ENCODE measurements at regions not wholly inside any gene's neighbourhood (a gene's known extent, or its start where the extent isn't known, plus 50 kb on each side); places are given as distances from the start of the nearest gene placed in this dataset.
A peak's percentile ranks its signal among the peaks of the same experiment; 100 is the strongest.

DNA sequence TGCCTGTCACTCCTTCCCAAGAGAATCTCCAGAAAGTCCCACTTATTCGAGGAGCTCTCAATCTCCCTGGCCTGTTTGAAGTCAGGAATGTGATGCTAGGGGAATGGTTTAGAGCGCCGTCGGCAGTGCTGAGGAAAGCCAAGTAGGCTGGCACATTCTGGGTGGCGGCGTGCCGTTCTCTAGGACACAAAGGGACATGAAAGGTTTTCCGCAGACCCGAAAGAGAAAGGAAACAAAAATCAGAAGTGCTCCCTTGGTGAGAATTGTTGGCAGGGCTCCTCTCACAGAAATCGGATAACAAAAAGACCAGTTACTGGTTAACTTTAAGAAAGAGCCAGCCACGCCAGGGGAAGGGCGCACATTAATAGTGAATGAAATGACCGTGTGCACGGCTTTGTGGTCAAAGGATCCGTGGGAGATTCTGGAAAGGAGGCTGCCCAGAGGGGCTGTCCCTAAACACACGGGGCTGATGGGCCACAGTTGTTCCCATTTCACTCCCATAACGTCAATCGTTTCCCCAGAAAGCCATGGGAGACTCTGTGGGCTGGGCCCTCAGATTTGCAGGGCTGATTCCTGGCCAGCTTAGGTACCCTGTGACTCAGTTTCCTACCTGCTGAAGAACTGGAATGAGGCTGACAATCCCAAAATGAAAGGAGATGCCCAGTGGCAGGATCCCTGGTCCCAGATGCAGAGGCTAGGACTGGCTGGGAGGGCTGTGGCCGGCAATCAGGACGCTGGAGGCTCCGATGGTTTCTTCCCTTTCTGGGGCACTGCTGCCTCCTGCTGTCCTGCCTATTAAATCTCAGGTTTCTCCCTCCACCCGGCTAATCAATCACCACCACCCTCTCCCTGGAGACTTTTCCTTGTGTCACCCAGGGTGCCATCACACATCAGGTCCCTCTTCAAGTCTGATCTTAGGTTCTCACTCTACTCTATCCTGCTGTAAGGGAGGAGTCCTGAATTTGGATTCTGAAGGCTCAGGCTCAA is 82.3 kb downstream of the RCN1 start:
- Histone ChIP-seq H2AFZ (ENCODE audit: low read depth, low read length) (no peak overlapping the region), H3K4me2 (ENCODE audit: insufficient read depth, low read length) (no peak overlapping the region), H3K27ac (ENCODE audit: extremely low read depth, low read depth, low read length) (no peak overlapping the region), H3K4me1 (replicated peaks in 1 of 2; ENCODE audit: control insufficient read depth in 2 of 2, insufficient read depth in 2 of 2, low read length in 2 of 2) (no peaks in the 10 kb centered on the region), H3K9ac (ENCODE audit: insufficient read depth in 1 of 2, low read depth in 2 of 2, low read length in 2 of 2) (no peak overlapping the region; a peak in 1 of 4 replicates), H3K4me3 (no peak overlapping the region), H3K9me3 (replicated peaks; ENCODE audit: control insufficient read depth, insufficient read depth, low read depth, low read length) (no peaks in the 10 kb centered on the region), H3K9me1 (ENCODE audit: control insufficient read depth, insufficient read depth, low read length) (no peaks in the 10 kb centered on the region), H3K79me2 (ENCODE audit: control insufficient read depth, insufficient read depth, low read length) (no peaks in the 10 kb centered on the region), H4K20me1 (replicated peaks; ENCODE audit: control insufficient read depth, insufficient read depth, low read length) (0 out of 2 replicates have a peak, but pooled peaks cover 4% of the 10 kb centered on the region), H3K27me3 (ENCODE audit: control insufficient read depth in 2 of 2, insufficient read depth in 2 of 2, low read length in 2 of 2) (peaks cover 2 to 16% of the 10 kb centered on the region in 2 experiments; a peak in 4 of 5 replicates), H3K36me3 (ENCODE audit: control insufficient read depth, insufficient read depth, low read length) (no peaks in the 10 kb centered on the region)
- 5% methylated on average over 18 of the region's 22 CpGs for WGBS (ENCODE audit: insufficient coverage, low coverage, missing lambda C conversion rate)
- FAIRE-seq (no peak), ATAC-seq (peak; percentile 81), DNase-seq (ENCODE audit: extremely low read depth in 1 of 4, low spot score in 3 of 4) (peak in 3 of 4 experiments; percentile 12 to 35 (median 20))
- no TSS peak for BruUV-seq (replicated peaks)
- in situ Hi-C loops (cut with MboI), result loop anchor here (5.0 to 25.0 kb wide), 2 partner anchors 121 to 936 kb away; no protein-coding TSS in a partner anchor
- ChIA-PET CTCF (ENCODE audit: low intra/inter-chr PET ratio) (interaction anchor here (0.6 to 6.1 kb wide), 3 partner anchors 121 to 936 kb away, joined by 3 to 33 read pairs (median 3); no protein-coding TSS in a partner anchor), POLR2A (no interaction called here)
- intact Hi-C loops (cut with micrococcal nuclease), result loop anchor here (2.0 to 10.0 kb wide), 3 partner anchors 528 to 1066 kb away; no protein-coding TSS in a partner anchor
- TF ChIP-seq, protein P1, sequence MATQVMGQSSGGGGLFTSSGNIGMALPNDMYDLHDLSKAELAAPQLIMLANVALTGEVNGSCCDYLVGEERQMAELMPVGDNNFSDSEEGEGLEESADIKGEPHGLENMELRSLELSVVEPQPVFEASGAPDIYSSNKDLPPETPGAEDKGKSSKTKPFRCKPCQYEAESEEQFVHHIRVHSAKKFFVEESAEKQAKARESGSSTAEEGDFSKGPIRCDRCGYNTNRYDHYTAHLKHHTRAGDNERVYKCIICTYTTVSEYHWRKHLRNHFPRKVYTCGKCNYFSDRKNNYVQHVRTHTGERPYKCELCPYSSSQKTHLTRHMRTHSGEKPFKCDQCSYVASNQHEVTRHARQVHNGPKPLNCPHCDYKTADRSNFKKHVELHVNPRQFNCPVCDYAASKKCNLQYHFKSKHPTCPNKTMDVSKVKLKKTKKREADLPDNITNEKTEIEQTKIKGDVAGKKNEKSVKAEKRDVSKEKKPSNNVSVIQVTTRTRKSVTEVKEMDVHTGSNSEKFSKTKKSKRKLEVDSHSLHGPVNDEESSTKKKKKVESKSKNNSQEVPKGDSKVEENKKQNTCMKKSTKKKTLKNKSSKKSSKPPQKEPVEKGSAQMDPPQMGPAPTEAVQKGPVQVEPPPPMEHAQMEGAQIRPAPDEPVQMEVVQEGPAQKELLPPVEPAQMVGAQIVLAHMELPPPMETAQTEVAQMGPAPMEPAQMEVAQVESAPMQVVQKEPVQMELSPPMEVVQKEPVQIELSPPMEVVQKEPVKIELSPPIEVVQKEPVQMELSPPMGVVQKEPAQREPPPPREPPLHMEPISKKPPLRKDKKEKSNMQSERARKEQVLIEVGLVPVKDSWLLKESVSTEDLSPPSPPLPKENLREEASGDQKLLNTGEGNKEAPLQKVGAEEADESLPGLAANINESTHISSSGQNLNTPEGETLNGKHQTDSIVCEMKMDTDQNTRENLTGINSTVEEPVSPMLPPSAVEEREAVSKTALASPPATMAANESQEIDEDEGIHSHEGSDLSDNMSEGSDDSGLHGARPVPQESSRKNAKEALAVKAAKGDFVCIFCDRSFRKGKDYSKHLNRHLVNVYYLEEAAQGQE (IDR thresholded peaks at IDR 0.05; ENCODE audit: borderline replicate concordance), result peak; percentile 33; the same call in 1 of the 2 replicates
- TF ChIP-seq, protein P1 (CRISPR knock-in tag; IDR thresholded peaks at IDR 0.05; ENCODE audit: low read depth), result no peak
- TF ChIP-seq MCM3 (IDR thresholded peaks at IDR 0.05), result no peak
- TF ChIP-seq NONO (IDR thresholded peaks at IDR 0.05; ENCODE audit: low read depth in 2 of 2, low read length in 1 of 2), result no peak
- TF ChIP-seq STAG1 (CRISPR knock-in tag; IDR thresholded peaks at IDR 0.05; ENCODE audit: borderline replicate concordance), result no peak; the same call in 1 of the 2 replicates
- no peak for TF ChIP-seq HDAC1 (IDR thresholded peaks at IDR 0.05)
- TF ChIP-seq, protein P2, sequence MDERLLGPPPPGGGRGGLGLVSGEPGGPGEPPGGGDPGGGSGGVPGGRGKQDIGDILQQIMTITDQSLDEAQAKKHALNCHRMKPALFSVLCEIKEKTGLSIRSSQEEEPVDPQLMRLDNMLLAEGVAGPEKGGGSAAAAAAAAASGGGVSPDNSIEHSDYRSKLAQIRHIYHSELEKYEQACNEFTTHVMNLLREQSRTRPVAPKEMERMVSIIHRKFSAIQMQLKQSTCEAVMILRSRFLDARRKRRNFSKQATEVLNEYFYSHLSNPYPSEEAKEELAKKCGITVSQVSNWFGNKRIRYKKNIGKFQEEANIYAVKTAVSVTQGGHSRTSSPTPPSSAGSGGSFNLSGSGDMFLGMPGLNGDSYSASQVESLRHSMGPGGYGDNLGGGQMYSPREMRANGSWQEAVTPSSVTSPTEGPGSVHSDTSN (CRISPR knock-in tag; IDR thresholded peaks at IDR 0.05; ENCODE audit: low read depth), result no peak
- TF ChIP-seq, protein P2 (tag; conservative IDR thresholded peaks at IDR 0.05; ENCODE audit: low read depth), result peak; percentile 37; the same call in 1 of the 2 replicates

Data from K562 (cell line).